ENCODE measurements at regions not wholly inside any gene's neighbourhood (a gene's known extent, or its start where the extent isn't known, plus 50 kb on each side); places are given as distances from the start of the nearest gene placed in this dataset.

DNA sequence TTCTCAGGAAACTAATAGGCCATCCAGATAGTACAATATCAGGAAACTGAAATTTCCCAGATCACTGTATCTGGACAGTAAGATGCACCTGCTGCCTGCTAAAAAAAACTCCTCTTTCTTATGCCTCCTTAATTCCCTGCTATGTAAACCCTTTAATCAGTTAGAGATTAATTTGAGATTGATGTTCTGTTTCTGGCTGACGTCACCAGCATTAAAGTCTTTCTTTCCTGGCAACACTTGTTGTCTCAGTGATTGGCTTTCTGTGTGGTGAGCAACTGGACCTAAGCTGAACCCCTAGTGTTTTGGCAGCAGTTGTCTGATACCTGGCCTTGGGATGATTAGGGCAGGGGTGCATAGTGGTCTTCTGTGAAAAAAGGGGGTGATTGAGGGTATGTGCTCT is 175.8 kb downstream of the TENT4A start (continued):
- TF ChIP-seq, protein P1, sequence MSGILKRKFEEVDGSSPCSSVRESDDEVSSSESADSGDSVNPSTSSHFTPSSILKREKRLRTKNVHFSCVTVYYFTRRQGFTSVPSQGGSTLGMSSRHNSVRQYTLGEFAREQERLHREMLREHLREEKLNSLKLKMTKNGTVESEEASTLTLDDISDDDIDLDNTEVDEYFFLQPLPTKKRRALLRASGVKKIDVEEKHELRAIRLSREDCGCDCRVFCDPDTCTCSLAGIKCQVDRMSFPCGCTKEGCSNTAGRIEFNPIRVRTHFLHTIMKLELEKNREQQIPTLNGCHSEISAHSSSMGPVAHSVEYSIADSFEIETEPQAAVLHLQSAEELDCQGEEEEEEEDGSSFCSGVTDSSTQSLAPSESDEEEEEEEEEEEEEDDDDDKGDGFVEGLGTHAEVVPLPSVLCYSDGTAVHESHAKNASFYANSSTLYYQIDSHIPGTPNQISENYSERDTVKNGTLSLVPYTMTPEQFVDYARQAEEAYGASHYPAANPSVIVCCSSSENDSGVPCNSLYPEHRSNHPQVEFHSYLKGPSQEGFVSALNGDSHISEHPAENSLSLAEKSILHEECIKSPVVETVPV (CRISPR knock-in tag; IDR thresholded peaks at IDR 0.05) = no peak
- TF ChIP-seq ZNF565 (CRISPR knock-in tag; conservative IDR thresholded peaks at IDR 0.05; ENCODE audit: low read depth) (no peak), ZFP3 (CRISPR knock-in tag; IDR thresholded peaks at IDR 0.05) (no peak), RARB (CRISPR knock-in tag; IDR thresholded peaks at IDR 0.05) (no peak), ZC3H10 (CRISPR knock-in tag; IDR thresholded peaks at IDR 0.05) (no peak), GLIS3 (CRISPR knock-in tag; IDR thresholded peaks at IDR 0.05) (no peak), ESRRG (CRISPR knock-in tag; IDR thresholded peaks at IDR 0.05) (no peak), CSDC2 (CRISPR knock-in tag; IDR thresholded peaks at IDR 0.05) (no peak), ZFP30 (CRISPR knock-in tag; IDR thresholded peaks at IDR 0.05) (no peak)

DNA sequence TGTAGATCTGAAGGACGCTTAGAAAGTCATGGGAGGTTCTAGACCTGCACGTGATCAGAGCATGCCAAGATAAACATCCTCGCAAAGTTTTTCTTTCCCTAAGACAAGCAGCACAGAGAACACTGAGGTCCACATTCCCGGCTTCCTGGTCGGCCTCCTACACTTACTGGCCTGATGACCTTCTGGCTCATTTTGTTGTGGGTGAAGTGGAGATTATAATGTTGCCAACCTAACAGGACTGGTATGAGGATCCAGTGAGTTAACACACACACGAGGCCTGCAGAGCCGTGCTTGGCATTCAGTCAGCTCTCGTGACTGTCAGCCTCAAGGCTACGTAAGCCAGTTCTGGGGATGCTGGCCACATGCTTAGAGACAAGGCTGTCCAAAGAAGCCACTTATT is 186.0 kb downstream of the TENT4A start:
- TF ChIP-seq, protein P2, sequence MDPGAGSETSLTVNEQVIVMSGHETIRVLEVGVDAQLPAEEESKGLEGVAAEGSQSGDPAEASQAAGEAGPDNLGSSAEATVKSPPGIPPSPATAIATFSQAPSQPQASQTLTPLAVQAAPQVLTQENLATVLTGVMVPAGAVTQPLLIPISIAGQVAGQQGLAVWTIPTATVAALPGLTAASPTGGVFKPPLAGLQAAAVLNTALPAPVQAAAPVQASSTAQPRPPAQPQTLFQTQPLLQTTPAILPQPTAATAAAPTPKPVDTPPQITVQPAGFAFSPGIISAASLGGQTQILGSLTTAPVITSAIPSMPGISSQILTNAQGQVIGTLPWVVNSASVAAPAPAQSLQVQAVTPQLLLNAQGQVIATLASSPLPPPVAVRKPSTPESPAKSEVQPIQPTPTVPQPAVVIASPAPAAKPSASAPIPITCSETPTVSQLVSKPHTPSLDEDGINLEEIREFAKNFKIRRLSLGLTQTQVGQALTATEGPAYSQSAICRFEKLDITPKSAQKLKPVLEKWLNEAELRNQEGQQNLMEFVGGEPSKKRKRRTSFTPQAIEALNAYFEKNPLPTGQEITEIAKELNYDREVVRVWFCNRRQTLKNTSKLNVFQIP (CRISPR knock-in tag; IDR thresholded peaks at IDR 0.05; ENCODE audit: borderline replicate concordance, low read depth) = no peak
- TF ChIP-seq ZC3H10 (CRISPR knock-in tag; IDR thresholded peaks at IDR 0.05) (no peak), ZNF565 (CRISPR knock-in tag; conservative IDR thresholded peaks at IDR 0.05; ENCODE audit: low read depth) (no peak), ZFP3 (CRISPR knock-in tag; IDR thresholded peaks at IDR 0.05) (no peak), RARB (CRISPR knock-in tag; IDR thresholded peaks at IDR 0.05) (no peak), GLIS3 (CRISPR knock-in tag; IDR thresholded peaks at IDR 0.05) (no peak), CSDC2 (CRISPR knock-in tag; IDR thresholded peaks at IDR 0.05) (no peak), ZNF70 (CRISPR knock-in tag; IDR thresholded peaks at IDR 0.05) (no peak), TOX (CRISPR knock-in tag; IDR thresholded peaks at IDR 0.05; ENCODE audit: borderline replicate concordance) (no peak), TSHZ2 (CRISPR knock-in tag; IDR thresholded peaks at IDR 0.05) (no peak), CREB5 (CRISPR knock-in tag; IDR thresholded peaks at IDR 0.05; ENCODE audit: low read depth) (no peak), ZFP30 (CRISPR knock-in tag; IDR thresholded peaks at IDR 0.05) (no peak)
- TF ChIP-seq, protein P3, sequence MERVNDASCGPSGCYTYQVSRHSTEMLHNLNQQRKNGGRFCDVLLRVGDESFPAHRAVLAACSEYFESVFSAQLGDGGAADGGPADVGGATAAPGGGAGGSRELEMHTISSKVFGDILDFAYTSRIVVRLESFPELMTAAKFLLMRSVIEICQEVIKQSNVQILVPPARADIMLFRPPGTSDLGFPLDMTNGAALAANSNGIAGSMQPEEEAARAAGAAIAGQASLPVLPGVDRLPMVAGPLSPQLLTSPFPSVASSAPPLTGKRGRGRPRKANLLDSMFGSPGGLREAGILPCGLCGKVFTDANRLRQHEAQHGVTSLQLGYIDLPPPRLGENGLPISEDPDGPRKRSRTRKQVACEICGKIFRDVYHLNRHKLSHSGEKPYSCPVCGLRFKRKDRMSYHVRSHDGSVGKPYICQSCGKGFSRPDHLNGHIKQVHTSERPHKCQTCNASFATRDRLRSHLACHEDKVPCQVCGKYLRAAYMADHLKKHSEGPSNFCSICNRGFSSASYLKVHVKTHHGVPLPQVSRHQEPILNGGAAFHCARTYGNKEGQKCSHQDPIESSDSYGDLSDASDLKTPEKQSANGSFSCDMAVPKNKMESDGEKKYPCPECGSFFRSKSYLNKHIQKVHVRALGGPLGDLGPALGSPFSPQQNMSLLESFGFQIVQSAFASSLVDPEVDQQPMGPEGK (CRISPR knock-in tag; IDR thresholded peaks at IDR 0.05; ENCODE audit: borderline replicate concordance) = no peak
- ATAC-seq = no peak

DNA sequence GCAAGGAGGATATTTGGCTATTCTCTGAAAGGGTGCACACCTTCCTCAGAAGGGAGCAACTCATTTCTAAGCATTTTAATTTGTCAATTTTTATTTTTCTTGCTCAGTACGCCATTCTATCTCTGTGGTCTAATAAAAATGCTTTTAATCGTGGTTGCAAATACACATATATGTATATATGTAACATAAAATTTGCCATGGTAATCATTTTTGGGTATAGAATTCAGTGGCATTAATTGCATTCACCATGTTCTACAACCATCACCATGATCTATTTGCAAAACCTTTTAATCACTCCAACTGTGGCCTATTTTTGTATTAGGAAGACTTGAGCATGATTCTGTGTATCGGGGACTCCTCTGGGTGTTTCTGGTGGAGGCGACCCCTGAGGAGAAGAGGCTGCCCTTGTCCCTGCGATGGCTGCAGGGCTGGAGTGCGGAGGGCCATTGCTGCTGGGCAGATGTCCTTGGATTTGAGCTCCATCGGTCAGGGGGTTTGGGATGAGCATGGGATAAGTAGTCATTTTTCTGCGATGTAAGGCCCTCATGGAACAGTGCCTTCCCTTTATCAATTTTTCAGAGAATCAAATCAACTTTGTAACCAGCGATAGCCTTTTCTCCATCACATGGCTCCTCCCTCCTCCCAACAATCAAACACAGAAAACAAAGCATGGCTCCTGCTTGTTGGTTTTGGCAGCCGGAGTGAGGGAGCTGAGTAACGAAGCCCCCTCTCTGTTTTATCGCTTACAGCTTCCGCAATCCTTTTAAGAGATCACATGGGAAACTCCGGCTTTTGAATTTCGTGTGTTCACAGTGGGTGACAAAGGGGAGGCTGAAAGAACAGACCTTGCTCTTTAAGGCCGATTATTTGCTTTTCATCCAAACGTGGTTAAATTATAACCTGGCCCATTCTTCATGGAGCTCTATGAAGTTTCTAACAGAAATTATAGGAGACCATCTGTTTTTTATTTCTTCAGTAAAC is 187.3 kb downstream of the TENT4A start:
- no peak for ATAC-seq
- TF ChIP-seq CSDC2 (CRISPR knock-in tag; IDR thresholded peaks at IDR 0.05) (no peak), SNAI2 (CRISPR knock-in tag; IDR thresholded peaks at IDR 0.05) (no peak), ZNF8 (CRISPR knock-in tag; IDR thresholded peaks at IDR 0.05) (no peak), ARNTL (CRISPR knock-in tag; IDR thresholded peaks at IDR 0.05; ENCODE audit: borderline replicate concordance, low read depth) (no peak), ZNF70 (CRISPR knock-in tag; IDR thresholded peaks at IDR 0.05) (no peak), RARB (CRISPR knock-in tag; IDR thresholded peaks at IDR 0.05) (no peak), CREB5 (CRISPR knock-in tag; IDR thresholded peaks at IDR 0.05; ENCODE audit: low read depth) (no peak), TCF4 (CRISPR knock-in tag; IDR thresholded peaks at IDR 0.05; ENCODE audit: borderline replicate concordance) (no peak), ISL1 (CRISPR knock-in tag; IDR thresholded peaks at IDR 0.05) (no peak), ZNF565 (CRISPR knock-in tag; conservative IDR thresholded peaks at IDR 0.05; ENCODE audit: low read depth) (no peak), GLIS3 (CRISPR knock-in tag; IDR thresholded peaks at IDR 0.05) (no peak), PPARA (CRISPR knock-in tag; IDR thresholded peaks at IDR 0.05; ENCODE audit: borderline replicate concordance) (no peak)
- TF ChIP-seq, protein P1 (CRISPR knock-in tag; IDR thresholded peaks at IDR 0.05) = no peak
- TF ChIP-seq, protein P2 (CRISPR knock-in tag; IDR thresholded peaks at IDR 0.05; ENCODE audit: borderline replicate concordance, low read depth) = no peak
